ENCODE measurements at regions not wholly inside any gene's neighbourhood (a gene's known extent, or its start where the extent isn't known, plus 50 kb on each side); places are given as distances from the start of the nearest gene placed in this dataset.

GRCh38 chr3:10568549-10568948 lies 63.2 kb upstream of the ATP2B2 start:
- H3K4me3 ChIP-seq (ENCODE audit: low read length) = no peak overlapping the region
- no peaks in the 10 kb centered on the region for H3K27me3 ChIP-seq (ENCODE audit: insufficient read depth, low read length)
- WGBS = 91% methylated on average over 5 of the region's 5 CpGs
- no peak overlapping the region for H3K9ac ChIP-seq (ENCODE audit: low read depth, low read length)
- no peaks in the 10 kb centered on the region for H3K36me3 ChIP-seq (ENCODE audit: insufficient read depth, low read length)
- H3K27ac ChIP-seq (ENCODE audit: low read depth, low read length) = no peak overlapping the region
- H3K9me3 ChIP-seq (ENCODE audit: insufficient read depth, low read depth, low read length) = no peaks in the 10 kb centered on the region
- H3K4me1 ChIP-seq (ENCODE audit: insufficient read depth, low read length) = no peaks in the 10 kb centered on the region

GRCh38 chr3:10570196-10570946 lies 65.0 kb upstream of the ATP2B2 start:
- Histone ChIP-seq H3K27ac (ENCODE audit: low read depth, low read length) (no peak overlapping the region), H3K36me3 (ENCODE audit: insufficient read depth, low read length) (no peaks in the 10 kb centered on the region), H3K4me3 (ENCODE audit: low read length) (no peak overlapping the region), H3K9ac (ENCODE audit: low read depth, low read length) (no peak overlapping the region), H3K9me3 (ENCODE audit: insufficient read depth, low read depth, low read length) (no peaks in the 10 kb centered on the region), H3K4me1 (ENCODE audit: insufficient read depth, low read length) (no peaks in the 10 kb centered on the region), H3K27me3 (ENCODE audit: insufficient read depth, low read length) (no peaks in the 10 kb centered on the region)
- WGBS = 91% methylated on average over 11 of the region's 11 CpGs

- Histone ChIP-seq H3K4me1 (ENCODE audit: insufficient read depth, low read length) (no peaks in the 10 kb centered on the region), H3K27me3 (ENCODE audit: insufficient read depth, low read length) (no peaks in the 10 kb centered on the region), H3K36me3 (ENCODE audit: insufficient read depth, low read length) (no peaks in the 10 kb centered on the region), H3K9ac (ENCODE audit: low read depth, low read length) (no peak overlapping the region), H3K4me3 (ENCODE audit: low read length) (no peak overlapping the region), H3K27ac (ENCODE audit: low read depth, low read length) (no peak overlapping the region), H3K9me3 (ENCODE audit: insufficient read depth, low read depth, low read length) (no peaks in the 10 kb centered on the region)
- WGBS = 83% methylated on average over 6 of the region's 6 CpGs
Observed at GRCh38 chr3:10574101-10574620, 68.8 kb upstream of the ATP2B2 start.

GRCh38 chr3:10575601-10576160 lies 70.3 kb upstream of the ATP2B2 start:
- Histone ChIP-seq H3K36me3 (ENCODE audit: insufficient read depth, low read length) (no peaks in the 10 kb centered on the region), H3K4me3 (ENCODE audit: low read length) (no peak overlapping the region), H3K9me3 (ENCODE audit: insufficient read depth, low read depth, low read length) (no peaks in the 10 kb centered on the region), H3K4me1 (ENCODE audit: insufficient read depth, low read length) (no peaks in the 10 kb centered on the region), H3K27me3 (ENCODE audit: insufficient read depth, low read length) (no peaks in the 10 kb centered on the region), H3K9ac (ENCODE audit: low read depth, low read length) (no peak overlapping the region), H3K27ac (ENCODE audit: low read depth, low read length) (no peak overlapping the region)
- WGBS = 93% methylated on average over 5 of the region's 5 CpGs

- H3K27me3 ChIP-seq (ENCODE audit: insufficient read depth, low read length) = no peaks in the 10 kb centered on the region
- no peak overlapping the region for H3K27ac ChIP-seq (ENCODE audit: low read depth, low read length)
- H3K4me3 ChIP-seq (ENCODE audit: low read length) = no peak overlapping the region
- no peaks in the 10 kb centered on the region for H3K4me1 ChIP-seq (ENCODE audit: insufficient read depth, low read length)
- H3K36me3 ChIP-seq (ENCODE audit: insufficient read depth, low read length) = no peaks in the 10 kb centered on the region
- WGBS = 89% methylated on average over 7 of the region's 7 CpGs
- H3K9ac ChIP-seq (ENCODE audit: low read depth, low read length) = no peak overlapping the region
- no peaks in the 10 kb centered on the region for H3K9me3 ChIP-seq (ENCODE audit: insufficient read depth, low read depth, low read length)
Observed at GRCh38 chr3:10577486-10577885, 72.1 kb upstream of the ATP2B2 start.

GRCh38 chr3:10580426-10580825 lies 75.0 kb upstream of the ATP2B2 start:
- 90% methylated on average over 8 of the region's 8 CpGs for WGBS
- Histone ChIP-seq H3K9me3 (ENCODE audit: insufficient read depth, low read depth, low read length) (no peaks in the 10 kb centered on the region), H3K4me3 (ENCODE audit: low read length) (no peak overlapping the region), H3K27me3 (ENCODE audit: insufficient read depth, low read length) (no peaks in the 10 kb centered on the region), H3K4me1 (ENCODE audit: insufficient read depth, low read length) (no peaks in the 10 kb centered on the region), H3K36me3 (ENCODE audit: insufficient read depth, low read length) (no peaks in the 10 kb centered on the region), H3K27ac (ENCODE audit: low read depth, low read length) (no peak overlapping the region), H3K9ac (ENCODE audit: low read depth, low read length) (no peak overlapping the region)

GRCh38 chr3:10581251-10581650 lies 75.9 kb upstream of the ATP2B2 start:
- Histone ChIP-seq H3K9ac (ENCODE audit: low read depth, low read length) (no peak overlapping the region), H3K27ac (ENCODE audit: low read depth, low read length) (no peak overlapping the region), H3K4me3 (ENCODE audit: low read length) (no peak overlapping the region), H3K27me3 (ENCODE audit: insufficient read depth, low read length) (no peaks in the 10 kb centered on the region; the same call in 1 of the 2 replicates), H3K9me3 (ENCODE audit: insufficient read depth, low read depth, low read length) (no peaks in the 10 kb centered on the region), H3K36me3 (ENCODE audit: insufficient read depth, low read length) (no peaks in the 10 kb centered on the region), H3K4me1 (ENCODE audit: insufficient read depth, low read length) (no peaks in the 10 kb centered on the region)
- WGBS = 92% methylated on average over 5 of the region's 5 CpGs

- Histone ChIP-seq H3K27ac (ENCODE audit: low read depth, low read length) (no peak overlapping the region), H3K36me3 (ENCODE audit: insufficient read depth, low read length) (no peaks in the 10 kb centered on the region), H3K4me3 (ENCODE audit: low read length) (no peak overlapping the region), H3K27me3 (ENCODE audit: insufficient read depth, low read length) (no peaks in the 10 kb centered on the region; the same call in 1 of the 2 replicates), H3K4me1 (ENCODE audit: insufficient read depth, low read length) (no peaks in the 10 kb centered on the region), H3K9ac (ENCODE audit: low read depth, low read length) (no peak overlapping the region), H3K9me3 (ENCODE audit: insufficient read depth, low read depth, low read length) (no peaks in the 10 kb centered on the region)
- 94% methylated on average over 8 of the region's 8 CpGs for WGBS
Observed at GRCh38 chr3:10581716-10582115, 76.3 kb upstream of the ATP2B2 start.

GRCh38 chr3:10582733-10583132 lies 77.3 kb upstream of the ATP2B2 start:
- H3K27ac ChIP-seq (ENCODE audit: low read depth, low read length) = no peak overlapping the region
- no peak overlapping the region for H3K9ac ChIP-seq (ENCODE audit: low read depth, low read length)
- 85% methylated on average over 3 of the region's 3 CpGs for WGBS
- no peaks in the 10 kb centered on the region for H3K4me1 ChIP-seq (ENCODE audit: insufficient read depth, low read length)
- H3K9me3 ChIP-seq (ENCODE audit: insufficient read depth, low read depth, low read length) = no peaks in the 10 kb centered on the region
- H3K4me3 ChIP-seq (ENCODE audit: low read length) = no peak overlapping the region
- no peaks in the 10 kb centered on the region for H3K36me3 ChIP-seq (ENCODE audit: insufficient read depth, low read length)
- no peaks in the 10 kb centered on the region; the same call in 1 of the 2 replicates for H3K27me3 ChIP-seq (ENCODE audit: insufficient read depth, low read length)

GRCh38 chr3:10583798-10584708 lies 78.7 kb upstream of the ATP2B2 start:
- Histone ChIP-seq H3K4me1 (ENCODE audit: insufficient read depth, low read length) (no peaks in the 10 kb centered on the region), H3K36me3 (ENCODE audit: insufficient read depth, low read length) (no peaks in the 10 kb centered on the region), H3K9ac (ENCODE audit: low read depth, low read length) (no peak overlapping the region), H3K27ac (ENCODE audit: low read depth, low read length) (no peak overlapping the region), H3K4me3 (ENCODE audit: low read length) (no peak overlapping the region), H3K27me3 (ENCODE audit: insufficient read depth, low read length) (no peaks in the 10 kb centered on the region; the same call in 1 of the 2 replicates), H3K9me3 (ENCODE audit: insufficient read depth, low read depth, low read length) (no peaks in the 10 kb centered on the region)
- 82% methylated on average over 13 of the region's 13 CpGs for WGBS

- Histone ChIP-seq H3K9me3 (ENCODE audit: insufficient read depth, low read depth, low read length) (no peaks in the 10 kb centered on the region), H3K4me1 (ENCODE audit: insufficient read depth, low read length) (no peaks in the 10 kb centered on the region), H3K27me3 (ENCODE audit: insufficient read depth, low read length) (no peaks in the 10 kb centered on the region; the same call in 1 of the 2 replicates), H3K27ac (ENCODE audit: low read depth, low read length) (no peak overlapping the region), H3K36me3 (ENCODE audit: insufficient read depth, low read length) (no peaks in the 10 kb centered on the region), H3K9ac (ENCODE audit: low read depth, low read length) (no peak overlapping the region), H3K4me3 (ENCODE audit: low read length) (no peak overlapping the region)
- WGBS = 91% methylated on average over 1 of the region's 1 CpG
Observed at GRCh38 chr3:10585945-10586344, 80.6 kb upstream of the ATP2B2 start.

All from HUES64 (cell line).